GM18868 (cell line): ENCODE measurements at regions not wholly inside any gene's neighbourhood (a gene's known extent, or its start where the extent isn't known, plus 50 kb on each side); places are given as distances from the start of the nearest gene placed in this dataset.
"Not testable (repeated sequence)": the region's sequence is repeated elsewhere in the genome, so short reads cannot be mapped to it uniquely, and the experiment has no call there.

Experiments
- ATAC-seq: cut with Tn5 transposase; IDR thresholded peaks from one replicate; pipeline ENCODE4 v1.9.1; 2021; ENCODE audit warnings: mild to moderate bottlenecking, moderate library complexity; ENCODE audit not compliant: unreplicated experiment

- peak; percentile 80 for ATAC-seq
Measured at GRCh38 chr3:193040836-193041672, 123.4 kb upstream of the MB21D2 start.

GRCh38 chr3:193046371-193046770 is 128.7 kb upstream of the MB21D2 start:
- no peak for ATAC-seq

GRCh38 chr3:193047461-193047860 is 129.8 kb upstream of the MB21D2 start:
- ATAC-seq: not testable (repeated sequence)

GRCh38 chr3:193048127-193048526 is 130.5 kb upstream of the MB21D2 start:
- ATAC-seq: no peak

GRCh38 chr3:193049935-193050334 is 132.3 kb upstream of the MB21D2 start:
- ATAC-seq: no peak

GRCh38 chr3:193051314-193051713 is 133.7 kb upstream of the MB21D2 start:
- no peak for ATAC-seq

GRCh38 chr3:193052354-193053045 is 134.8 kb upstream of the MB21D2 start:
- ATAC-seq: no peak

- no peak for ATAC-seq
Measured at GRCh38 chr3:193053046-193053435, 135.4 kb upstream of the MB21D2 start.

GRCh38 chr3:193055352-193055751 is 137.7 kb upstream of the MB21D2 start:
- ATAC-seq: no peak

GRCh38 chr3:193057616-193058015 is 140.0 kb upstream of the MB21D2 start:
- ATAC-seq: no peak

GRCh38 chr3:193060748-193061546 is 143.3 kb upstream of the MB21D2 start:
- no peak for ATAC-seq

GRCh38 chr3:193068365-193068764 is 150.7 kb upstream of the MB21D2 start:
- no peak for ATAC-seq

- peak; percentile 54 for ATAC-seq
Measured at GRCh38 chr3:193069732-193070131, 152.1 kb upstream of the MB21D2 start.

- no peak for ATAC-seq
Measured at GRCh38 chr3:193078996-193079753, 161.5 kb upstream of the MB21D2 start.

- no peak for ATAC-seq
Measured at GRCh38 chr3:193080821-193081365, 160.1 kb upstream of the PLAAT1 start.

GRCh38 chr3:193085655-193086054 is 155.4 kb upstream of the PLAAT1 start:
- ATAC-seq: no peak

- ATAC-seq: no peak
Measured at GRCh38 chr3:193086681-193087080, 154.3 kb upstream of the PLAAT1 start.

GRCh38 chr3:193087336-193087735 is 153.7 kb upstream of the PLAAT1 start:
- ATAC-seq: no peak

GRCh38 chr3:193095366-193095765 is 145.7 kb upstream of the PLAAT1 start:
- no peak for ATAC-seq

- no peak for ATAC-seq
Measured at GRCh38 chr3:193096076-193096475, 144.9 kb upstream of the PLAAT1 start.
